Tibial nerve (tissue), 4 donors: ENCODE measurements at regions not wholly inside any gene's neighbourhood (a gene's known extent, or its start where the extent isn't known, plus 50 kb on each side); places are given as distances from the start of the nearest gene placed in this dataset.

Experiments
- DNase-seq, 2 donors: peaks; one replicate each; pipeline ENCODE4 v3.0.0-alpha.2; 2019; ENCODE audit warnings: low spot score in 2 of 2
- H3K27ac ChIP-seq, 4 donors: fragments of 200-600 bp; sonication (generic) in 3 of 4; one replicate each; pipeline ENCODE4 v1.5.1; 2017 to 2019; ENCODE audit warnings: mild to moderate bottlenecking in 1 of 4
- H3K27me3 ChIP-seq, 2 donors: fragments of 200-600 bp; sonication (generic) in 1 of 2; one replicate each; pipeline versions ENCODE4 v1.5.1 to v1.6.0; 2017 to 2019
- H3K36me3 ChIP-seq, 3 donors: fragments of 200-600 bp; sonication (generic); one replicate each; pipeline ENCODE4 v1.5.1; 2018 to 2019
- H3K4me1 ChIP-seq, 4 donors: fragments of 200-600 bp; sonication (generic) in 3 of 4; one replicate each; pipeline ENCODE4 v1.5.1; 2017 to 2019
- H3K4me3 ChIP-seq, 4 donors: fragments of 200-600 bp; sonication (generic) in 3 of 4; one replicate each; pipeline ENCODE4 v1.5.1; 2017 to 2019; ENCODE audit warnings: mild to moderate bottlenecking in 1 of 4, moderate library complexity in 1 of 4
- H3K9me3 ChIP-seq, 4 donors: fragments of 200-600 bp; sonication (generic) in 3 of 4; one replicate each; pipeline ENCODE4 v1.5.1; 2017 to 2019
- EP300 ChIP-seq, 2 donors: sonication (generic); formaldehyde crosslinking; IDR thresholded peaks; one replicate each; pipeline ENCODE4 v1.6.1; 2017; ENCODE audit warnings: antibody characterized with exemption in 2 of 2, mild to moderate bottlenecking in 1 of 2
- POLR2A ChIP-seq, 2 donors: fragments of 450-650 bp; IDR thresholded peaks; one replicate each; pipeline ENCODE4 v1.6.1; 2017; ENCODE audit warnings: antibody characterized with exemption in 2 of 2, mild to moderate bottlenecking in 2 of 2, moderate library complexity in 2 of 2
- WGBS, 2 donors: methylation state at CpG; one replicate each; pipeline ENCODE4 v1.1.5; 2018; 5-methylcytosine and 5-hydroxymethylcytosine counted together
- TF ChIP-seq, protein P1 (sequence below), 5 experiments: fragments of 200-600 bp in 3 of 5; fragments of 450-650 bp in 2 of 5; sonication (generic) in 3 of 5; IDR thresholded peaks; one replicate each; pipeline ENCODE4 v1.5.1; 2016 to 2019; ENCODE audit warnings: antibody characterized with exemption in 5 of 5, mild to moderate bottlenecking in 3 of 5, moderate library complexity in 2 of 5

DNA sequence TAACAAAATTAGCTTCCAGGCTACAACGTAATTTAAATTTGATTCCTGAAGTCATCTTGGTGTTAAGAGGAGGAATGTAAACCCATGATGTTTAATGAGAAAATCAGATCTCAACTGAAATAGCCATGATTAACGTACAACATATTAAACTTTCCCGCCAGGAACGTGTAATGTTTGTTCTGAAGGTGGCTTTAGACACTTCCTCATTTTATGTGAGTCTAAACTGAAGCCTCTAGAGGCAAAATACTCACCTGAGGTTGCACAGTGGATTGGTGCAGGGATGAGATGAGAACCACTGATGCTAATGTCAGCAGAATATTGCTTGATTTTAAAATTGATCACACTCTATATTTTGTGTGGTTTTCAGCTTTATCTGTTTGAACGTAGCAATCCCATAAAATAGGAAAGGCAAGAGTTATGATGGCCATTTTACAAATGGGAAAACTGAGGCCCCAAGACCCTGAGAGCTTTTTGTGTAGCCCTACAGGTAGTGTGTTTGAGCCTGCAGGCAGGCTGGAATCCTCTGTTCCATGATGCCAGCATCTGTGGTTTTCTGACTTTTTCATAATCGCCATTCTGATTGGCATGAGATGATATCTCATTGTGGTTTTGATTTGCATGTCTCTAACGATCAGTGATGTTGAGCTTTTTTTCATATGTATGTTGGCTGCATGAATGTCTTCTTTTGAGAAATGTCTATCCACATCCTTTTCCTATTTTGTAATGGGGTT lies 243.7 kb upstream of the BMPER start:
- H3K4me1 ChIP-seq = no peaks in the 10 kb centered on the region
- TF ChIP-seq, protein P1, sequence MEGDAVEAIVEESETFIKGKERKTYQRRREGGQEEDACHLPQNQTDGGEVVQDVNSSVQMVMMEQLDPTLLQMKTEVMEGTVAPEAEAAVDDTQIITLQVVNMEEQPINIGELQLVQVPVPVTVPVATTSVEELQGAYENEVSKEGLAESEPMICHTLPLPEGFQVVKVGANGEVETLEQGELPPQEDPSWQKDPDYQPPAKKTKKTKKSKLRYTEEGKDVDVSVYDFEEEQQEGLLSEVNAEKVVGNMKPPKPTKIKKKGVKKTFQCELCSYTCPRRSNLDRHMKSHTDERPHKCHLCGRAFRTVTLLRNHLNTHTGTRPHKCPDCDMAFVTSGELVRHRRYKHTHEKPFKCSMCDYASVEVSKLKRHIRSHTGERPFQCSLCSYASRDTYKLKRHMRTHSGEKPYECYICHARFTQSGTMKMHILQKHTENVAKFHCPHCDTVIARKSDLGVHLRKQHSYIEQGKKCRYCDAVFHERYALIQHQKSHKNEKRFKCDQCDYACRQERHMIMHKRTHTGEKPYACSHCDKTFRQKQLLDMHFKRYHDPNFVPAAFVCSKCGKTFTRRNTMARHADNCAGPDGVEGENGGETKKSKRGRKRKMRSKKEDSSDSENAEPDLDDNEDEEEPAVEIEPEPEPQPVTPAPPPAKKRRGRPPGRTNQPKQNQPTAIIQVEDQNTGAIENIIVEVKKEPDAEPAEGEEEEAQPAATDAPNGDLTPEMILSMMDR (IDR thresholded peaks at IDR 0.05) = no peak
- TF ChIP-seq EP300 (IDR thresholded peaks at IDR 0.05) (no peak), POLR2A (IDR thresholded peaks at IDR 0.05) (no peak)
- 61 to 66% methylated on average over 7 of the region's 7 CpGs for WGBS, 2 donors
- H3K4me3 ChIP-seq = no peak overlapping the region
- H3K9me3 ChIP-seq = no peaks in the 10 kb centered on the region
- no peaks in the 10 kb centered on the region for H3K27me3 ChIP-seq
- no peak overlapping the region for H3K27ac ChIP-seq
- no peaks in the 10 kb centered on the region for H3K36me3 ChIP-seq
- no peak for DNase-seq

DNA sequence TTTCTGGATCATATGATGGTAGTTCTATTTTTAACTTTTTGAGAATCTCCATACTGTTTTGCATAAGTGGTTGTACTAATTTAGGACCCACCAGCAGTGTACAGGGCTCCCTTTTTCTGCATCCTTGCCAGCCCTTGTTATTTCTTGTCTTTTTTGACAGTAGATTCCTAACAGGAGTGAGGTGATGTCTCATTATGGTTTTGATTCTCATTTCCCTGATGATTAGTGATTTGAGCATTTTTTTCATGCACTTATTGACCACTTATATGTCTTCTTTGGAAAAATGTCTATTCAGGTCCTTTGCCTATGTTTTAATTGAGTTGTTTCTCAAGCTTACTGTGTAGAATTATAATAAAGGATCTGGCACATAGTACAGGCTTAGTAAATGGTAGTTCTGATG lies 238.8 kb upstream of the BMPER start:
- no peaks in the 10 kb centered on the region for H3K9me3 ChIP-seq
- no peak for DNase-seq
- no peaks in the 10 kb centered on the region for H3K36me3 ChIP-seq
- no peaks in the 10 kb centered on the region for H3K4me1 ChIP-seq
- H3K4me3 ChIP-seq = no peak overlapping the region
- TF ChIP-seq POLR2A (IDR thresholded peaks at IDR 0.05) (no peak), EP300 (IDR thresholded peaks at IDR 0.05) (no peak)
- TF ChIP-seq, protein P1 (IDR thresholded peaks at IDR 0.05) = no peak
- no peak overlapping the region for H3K27ac ChIP-seq
- no peaks in the 10 kb centered on the region for H3K27me3 ChIP-seq

DNA sequence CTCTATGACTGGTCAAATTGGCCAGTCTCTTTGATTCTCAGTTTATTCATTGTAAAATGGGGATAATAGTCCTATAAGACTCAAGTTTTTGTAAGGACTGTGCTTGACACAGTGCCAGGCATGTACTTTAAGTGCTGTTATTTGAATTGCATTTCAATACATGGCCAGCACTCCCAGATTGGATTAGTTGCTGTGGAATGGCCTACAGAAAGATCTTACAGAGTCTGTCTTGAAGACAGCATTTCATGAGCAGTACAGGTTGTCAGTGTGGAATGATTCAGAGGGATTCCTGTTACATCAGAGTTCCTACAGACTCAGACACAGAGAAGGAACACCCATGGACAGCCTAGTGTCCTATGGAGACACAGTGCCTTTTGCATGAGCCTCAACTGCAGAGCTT lies 238.1 kb upstream of the BMPER start:
- Histone ChIP-seq H3K4me3 (no peak overlapping the region), H3K4me1 (no peaks in the 10 kb centered on the region), H3K9me3 (no peaks in the 10 kb centered on the region), H3K27me3 (no peaks in the 10 kb centered on the region), H3K36me3 (no peaks in the 10 kb centered on the region), H3K27ac (no peak overlapping the region)
- TF ChIP-seq EP300 (IDR thresholded peaks at IDR 0.05) (no peak), POLR2A (IDR thresholded peaks at IDR 0.05) (no peak)
- TF ChIP-seq, protein P1 (IDR thresholded peaks at IDR 0.05) = no peak
- DNase-seq = no peak

DNA sequence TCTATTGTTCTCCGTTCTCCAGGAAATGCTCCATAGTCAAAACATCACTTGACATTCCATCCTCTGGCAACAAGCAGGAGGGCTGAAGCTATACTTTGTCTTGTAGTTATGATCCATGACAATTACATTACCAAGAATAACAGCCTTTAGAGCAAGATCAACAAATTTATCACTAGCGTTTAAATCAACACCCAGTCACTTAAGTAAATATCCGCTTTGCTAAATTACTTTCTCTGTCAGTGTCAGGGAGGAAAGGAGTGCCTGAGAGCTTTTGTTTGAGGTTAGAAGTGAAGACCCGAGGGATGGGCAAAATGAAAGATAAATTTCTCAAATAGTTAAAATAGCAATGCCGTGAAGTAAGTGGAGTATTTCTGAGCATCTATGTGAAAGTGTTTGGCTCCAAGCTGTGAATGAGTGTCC lies 236.1 kb upstream of the BMPER start:
- TF ChIP-seq POLR2A (IDR thresholded peaks at IDR 0.05) = no peak
- TF ChIP-seq, protein P1 (IDR thresholded peaks at IDR 0.05) = no peak
- TF ChIP-seq EP300 (IDR thresholded peaks at IDR 0.05) = no peak
- no peaks in the 10 kb centered on the region for H3K27me3 ChIP-seq

DNA sequence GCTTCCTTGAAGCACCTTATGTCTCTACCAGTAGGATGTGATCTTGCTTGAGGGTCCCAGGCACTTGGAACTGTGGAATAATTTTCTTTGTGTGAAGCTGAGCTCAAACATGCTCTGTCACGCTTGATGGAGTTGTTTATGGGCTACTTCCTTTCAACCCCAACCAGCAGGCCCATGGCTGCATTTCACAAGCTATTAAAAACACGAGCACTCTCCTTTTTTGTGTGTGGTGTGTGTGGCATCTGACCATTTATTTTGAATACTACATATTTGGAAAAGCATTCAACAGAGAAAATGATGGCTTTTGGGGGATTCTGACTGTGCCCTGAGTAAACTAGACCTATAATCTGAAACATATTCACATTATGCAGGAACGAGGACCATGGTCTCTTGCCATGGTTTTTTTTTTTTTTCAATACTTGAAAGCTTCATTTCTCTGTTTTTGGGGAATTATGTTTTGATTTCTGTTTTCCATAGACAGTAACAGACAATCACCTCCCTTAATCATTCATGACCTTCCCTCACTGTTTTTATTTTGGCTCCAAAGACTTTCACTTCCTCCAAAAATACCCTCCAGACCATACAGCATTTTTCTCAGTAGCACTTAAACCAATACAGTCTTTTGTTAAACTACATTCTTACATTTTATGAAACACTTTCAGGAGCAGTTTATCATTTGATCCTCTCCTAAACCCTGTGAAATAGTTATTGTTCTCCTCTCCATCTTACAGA lies 233.6 kb upstream of the BMPER start:
- 42 to 45% methylated on average over 3 of the region's 3 CpGs for WGBS, 2 donors
- no peak for DNase-seq
- TF ChIP-seq POLR2A (IDR thresholded peaks at IDR 0.05) (no peak), EP300 (IDR thresholded peaks at IDR 0.05) (no peak)
- TF ChIP-seq, protein P1 (IDR thresholded peaks at IDR 0.05) = no peak

More for the DNA sequence above, 236.1 kb upstream of the BMPER start:
- Histone ChIP-seq H3K36me3 (no peaks in the 10 kb centered on the region), H3K4me3 (no peak overlapping the region), H3K27ac (no peak overlapping the region), H3K4me1 (no peaks in the 10 kb centered on the region), H3K9me3 (no peaks in the 10 kb centered on the region)
- no peak for DNase-seq
- WGBS, 2 donors = 49 to 52% methylated on average over 5 of the region's 5 CpGs

More for the DNA sequence above, 233.6 kb upstream of the BMPER start:
- Histone ChIP-seq H3K4me1 (peaks cover 0 to 3% (median 0%) of the 10 kb centered on the region in 4 donors), H3K27ac (no peak overlapping the region), H3K4me3 (no peak overlapping the region), H3K9me3 (no peaks in the 10 kb centered on the region), H3K36me3 (no peaks in the 10 kb centered on the region), H3K27me3 (no peaks in the 10 kb centered on the region)
